ENCODE measurements at regions not wholly inside any gene's neighbourhood (a gene's known extent, or its start where the extent isn't known, plus 50 kb on each side); places are given as distances from the start of the nearest gene placed in this dataset.

- no peak for DNase-seq (ENCODE audit: low read depth)
- no peak overlapping the region for H3K4me3 ChIP-seq (ENCODE audit: low read depth, low read length)
Observed at GRCh38 chr16:62135446-62135845, 99.2 kb upstream of the CDH8 start.

- DNase-seq (ENCODE audit: low read depth) = no peak
- no peak overlapping the region for H3K4me3 ChIP-seq (ENCODE audit: low read depth, low read length)
Observed at GRCh38 chr16:62130101-62130500, 93.9 kb upstream of the CDH8 start.

GRCh38 chr16:62105244-62105643 lies 69.0 kb upstream of the CDH8 start:
- no peak overlapping the region for H3K4me3 ChIP-seq (ENCODE audit: low read depth, low read length)
- DNase-seq (ENCODE audit: low read depth) = no peak

GRCh38 chr16:62102588-62102987 lies 66.3 kb upstream of the CDH8 start:
- H3K4me3 ChIP-seq (ENCODE audit: low read depth, low read length) = no peak overlapping the region
- DNase-seq (ENCODE audit: low read depth) = no peak

- no peak for DNase-seq (ENCODE audit: low read depth)
- H3K4me3 ChIP-seq (ENCODE audit: low read depth, low read length) = no peak overlapping the region
Observed at GRCh38 chr16:62100651-62101050, 64.4 kb upstream of the CDH8 start.

GRCh38 chr16:62089715-62090114 lies 53.5 kb upstream of the CDH8 start:
- H3K4me3 ChIP-seq (ENCODE audit: low read depth, low read length) = no peak overlapping the region
- no peak for DNase-seq (ENCODE audit: low read depth)

- H3K4me3 ChIP-seq (ENCODE audit: low read depth, low read length) = no peak overlapping the region
- no peak for DNase-seq (ENCODE audit: low read depth)
Observed at GRCh38 chr16:62088731-62089410, 52.6 kb upstream of the CDH8 start.

All from skeletal muscle cell (primary cell).